Uterus (tissue), 3 donors: ENCODE measurements at regions not wholly inside any gene's neighbourhood (a gene's known extent, or its start where the extent isn't known, plus 50 kb on each side); places are given as distances from the start of the nearest gene placed in this dataset.

Experiments used
- DNase-seq, 2 donors: peaks; one replicate each; pipeline ENCODE4 v3.0.0-alpha.2; 2019 to 2020
- H3K27ac ChIP-seq, 2 donors: fragments of 200-600 bp; sonication (generic); 1 replicate in 1 of 2; 2 replicates in 1 of 2; pipeline ENCODE4 v1.5.1; 2016 to 2018
- H3K27me3 ChIP-seq, 2 donors: fragments of 200-600 bp; sonication (generic); one replicate each; pipeline ENCODE4 v1.5.1; 2018 to 2019; ENCODE audit warnings: control low read depth in 1 of 2
- H3K36me3 ChIP-seq, 2 donors: fragments of 200-600 bp; sonication (generic); one replicate each; pipeline ENCODE4 v1.5.1; 2019; ENCODE audit warnings: control low read depth in 1 of 2
- H3K4me1 ChIP-seq, 2 donors: fragments of 200-600 bp; sonication (generic); one replicate each; pipeline ENCODE4 v1.5.1; 2018 to 2019; ENCODE audit warnings: control low read depth in 1 of 2
- H3K4me3 ChIP-seq, 2 donors: fragments of 200-600 bp; sonication (generic); 1 replicate in 1 of 2; 2 replicates in 1 of 2; pipeline ENCODE4 v1.5.1; 2018 to 2019; ENCODE audit warnings: mild to moderate bottlenecking in 1 of 2
- H3K9me3 ChIP-seq, 2 donors: fragments of 200-600 bp; sonication (generic); one replicate each; pipeline ENCODE4 v1.5.1; 2019; ENCODE audit warnings: control low read depth in 1 of 2
- POLR2A ChIP-seq, 2 donors: fragments of 450-650 bp; IDR thresholded peaks; one replicate each; pipeline ENCODE4 v1.6.1; 2016; ENCODE audit warnings: antibody characterized with exemption in 2 of 2, mild to moderate bottlenecking in 1 of 2, moderate library complexity in 1 of 2
- intact Hi-C: fragments of 100-400 bp; cut with DNase I; formaldehyde crosslinking; loops from one replicate; pipeline ENCODE4 v1.15.1; 2023; ENCODE audit warnings: low total_unique reads
- TF ChIP-seq, protein P1 (sequence below), 4 experiments: fragments of 200-600 bp in 2 of 4; fragments of 450-650 bp in 2 of 4; sonication (generic) in 2 of 4; IDR thresholded peaks; one replicate each; pipeline ENCODE4 v1.5.1; 2016 to 2019; ENCODE audit warnings: antibody characterized with exemption in 4 of 4, mild to moderate bottlenecking in 2 of 4, moderate library complexity in 1 of 4
- donor health status: DM: yes; HTN: yes; CAD: no.

DNA sequence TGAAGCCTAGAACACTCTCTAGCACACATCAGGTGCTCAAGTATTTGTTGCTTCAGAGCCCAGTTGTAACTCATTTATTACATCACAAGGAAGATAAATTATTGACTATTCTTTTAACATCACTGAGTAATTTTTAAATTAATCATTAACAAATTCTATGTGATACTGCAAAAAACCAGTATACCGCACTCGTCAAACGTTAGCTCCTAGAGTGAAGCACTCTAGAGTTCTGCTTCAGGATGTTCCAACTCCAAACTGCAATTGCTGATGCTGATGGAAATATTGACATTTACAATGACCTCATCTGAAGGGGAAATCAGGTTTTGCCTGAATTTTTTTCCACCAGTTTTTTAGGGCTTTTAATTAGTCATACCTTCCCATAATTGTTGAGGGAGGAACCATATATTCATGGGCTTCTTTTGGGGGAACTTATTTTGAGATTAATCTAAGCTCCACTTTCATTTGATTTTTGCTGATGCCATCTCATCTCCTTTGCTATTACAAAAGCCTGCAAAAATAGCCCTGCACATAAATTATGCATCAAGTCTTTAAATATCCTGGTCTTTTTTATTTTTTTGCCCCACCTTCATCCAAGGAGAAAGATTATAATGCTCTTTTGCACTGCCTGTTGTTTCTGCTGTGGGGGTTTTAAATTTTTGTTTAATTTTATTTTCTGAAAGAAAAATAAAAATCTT, 123.0 kb upstream of the STAC start:
- H3K4me3 ChIP-seq: no peak overlapping the region
- no peaks in the 10 kb centered on the region for H3K9me3 ChIP-seq
- DNase-seq: no peak
- H3K4me1 ChIP-seq: no peaks in the 10 kb centered on the region
- no peaks in the 10 kb centered on the region for H3K36me3 ChIP-seq
- TF ChIP-seq POLR2A (IDR thresholded peaks at IDR 0.05): no peak
- TF ChIP-seq, protein P1, sequence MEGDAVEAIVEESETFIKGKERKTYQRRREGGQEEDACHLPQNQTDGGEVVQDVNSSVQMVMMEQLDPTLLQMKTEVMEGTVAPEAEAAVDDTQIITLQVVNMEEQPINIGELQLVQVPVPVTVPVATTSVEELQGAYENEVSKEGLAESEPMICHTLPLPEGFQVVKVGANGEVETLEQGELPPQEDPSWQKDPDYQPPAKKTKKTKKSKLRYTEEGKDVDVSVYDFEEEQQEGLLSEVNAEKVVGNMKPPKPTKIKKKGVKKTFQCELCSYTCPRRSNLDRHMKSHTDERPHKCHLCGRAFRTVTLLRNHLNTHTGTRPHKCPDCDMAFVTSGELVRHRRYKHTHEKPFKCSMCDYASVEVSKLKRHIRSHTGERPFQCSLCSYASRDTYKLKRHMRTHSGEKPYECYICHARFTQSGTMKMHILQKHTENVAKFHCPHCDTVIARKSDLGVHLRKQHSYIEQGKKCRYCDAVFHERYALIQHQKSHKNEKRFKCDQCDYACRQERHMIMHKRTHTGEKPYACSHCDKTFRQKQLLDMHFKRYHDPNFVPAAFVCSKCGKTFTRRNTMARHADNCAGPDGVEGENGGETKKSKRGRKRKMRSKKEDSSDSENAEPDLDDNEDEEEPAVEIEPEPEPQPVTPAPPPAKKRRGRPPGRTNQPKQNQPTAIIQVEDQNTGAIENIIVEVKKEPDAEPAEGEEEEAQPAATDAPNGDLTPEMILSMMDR (IDR thresholded peaks at IDR 0.05): no peak
- H3K27me3 ChIP-seq: no peaks in the 10 kb centered on the region
- intact Hi-C loops: no loop called here
- H3K27ac ChIP-seq: no peak overlapping the region

DNA sequence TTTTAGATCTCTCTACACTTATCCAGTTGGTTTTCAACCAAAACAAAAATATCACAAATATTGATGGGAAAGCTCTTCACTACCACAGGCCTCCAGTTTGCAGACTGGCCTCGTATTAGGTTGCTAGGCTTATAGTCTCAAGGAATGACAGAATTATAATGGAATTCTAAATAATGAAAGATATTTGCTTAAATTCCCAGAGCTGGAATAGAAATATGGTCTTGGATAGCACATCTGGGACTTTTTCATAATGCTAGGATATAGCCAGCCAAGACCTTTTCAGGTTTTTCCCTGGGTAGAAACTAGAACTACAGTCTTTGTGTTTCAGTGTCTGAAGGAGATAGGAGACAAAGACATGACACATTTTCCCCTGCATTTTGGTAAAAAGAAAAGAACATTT, 121.9 kb upstream of the STAC start:
- no peak for TF ChIP-seq POLR2A (IDR thresholded peaks at IDR 0.05)
- TF ChIP-seq, protein P1 (IDR thresholded peaks at IDR 0.05): no peak
- H3K36me3 ChIP-seq: no peaks in the 10 kb centered on the region
- intact Hi-C loops: no loop called here
- no peaks in the 10 kb centered on the region for H3K9me3 ChIP-seq
- no peaks in the 10 kb centered on the region for H3K27me3 ChIP-seq
- no peaks in the 10 kb centered on the region for H3K4me1 ChIP-seq
- H3K4me3 ChIP-seq: no peak overlapping the region
- H3K27ac ChIP-seq: no peak overlapping the region
- DNase-seq: no peak

DNA sequence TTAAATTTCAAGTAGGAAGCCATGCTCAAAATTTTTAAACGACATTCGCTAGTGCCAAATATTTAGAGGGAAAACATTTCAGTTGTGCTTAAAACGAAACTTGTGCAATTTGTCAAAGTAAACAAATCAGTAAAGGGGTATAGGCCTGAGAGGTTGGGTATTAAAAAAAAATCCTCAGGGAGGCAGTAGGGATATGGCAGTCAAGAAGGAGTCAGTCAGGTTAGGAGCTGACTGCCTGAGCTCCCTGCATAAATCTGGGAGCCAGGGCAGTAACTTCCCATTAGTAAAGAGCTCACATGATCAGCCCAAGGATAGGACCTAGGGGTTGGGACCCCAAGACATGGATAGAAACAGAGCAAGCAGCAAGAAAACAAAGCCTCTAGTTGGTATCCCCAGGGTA, 120.7 kb upstream of the STAC start:
- no peaks in the 10 kb centered on the region for H3K36me3 ChIP-seq
- no peak for DNase-seq
- TF ChIP-seq, protein P1 (IDR thresholded peaks at IDR 0.05): no peak
- no peak for TF ChIP-seq POLR2A (IDR thresholded peaks at IDR 0.05)
- H3K27me3 ChIP-seq: no peaks in the 10 kb centered on the region
- no peaks in the 10 kb centered on the region for H3K4me1 ChIP-seq
- H3K9me3 ChIP-seq: no peaks in the 10 kb centered on the region
- H3K4me3 ChIP-seq: no peak overlapping the region
- intact Hi-C loops: no loop called here
- H3K27ac ChIP-seq: no peak overlapping the region

DNA sequence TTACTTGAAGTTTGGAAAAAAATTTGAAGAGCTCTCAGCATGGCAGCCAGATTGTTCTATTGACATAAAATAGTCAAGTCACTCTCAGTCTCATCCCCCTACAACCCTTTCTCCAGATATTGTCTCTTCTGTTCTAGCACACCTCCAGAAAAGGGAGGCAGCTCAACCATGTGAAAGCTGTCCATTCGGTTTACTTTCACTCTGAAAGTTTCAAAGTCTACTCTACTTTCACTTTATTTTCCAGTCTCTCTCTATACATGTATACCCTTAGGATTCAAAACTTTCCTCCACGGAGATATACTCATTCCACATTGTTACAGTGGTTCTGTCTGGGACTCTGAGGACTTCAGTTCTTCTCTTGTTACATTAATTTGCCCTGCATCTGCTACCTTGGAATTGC, 111.0 kb upstream of the STAC start:
- H3K27me3 ChIP-seq: no peaks in the 10 kb centered on the region
- intact Hi-C loops: no loop called here

DNA sequence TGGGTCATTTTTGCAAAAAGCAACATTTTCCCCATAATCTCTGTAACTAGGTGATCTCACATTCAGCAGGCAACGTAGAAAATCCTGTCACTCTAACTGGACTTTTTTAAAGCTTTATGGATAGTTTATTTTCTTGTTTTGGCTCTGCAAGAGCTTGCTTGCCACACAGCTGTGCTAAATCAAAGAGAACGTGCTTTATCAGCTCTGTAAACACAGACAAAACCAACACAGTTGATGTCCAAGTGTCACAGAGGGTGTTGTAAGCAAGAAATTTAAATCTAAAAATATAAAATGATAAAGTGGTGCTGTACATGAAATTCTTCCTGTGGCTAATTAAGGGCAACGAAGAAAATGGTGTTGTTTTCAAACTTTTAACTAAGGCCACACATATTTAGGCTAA, 97.5 kb upstream of the STAC start:
- no peaks in the 10 kb centered on the region for H3K27me3 ChIP-seq
- intact Hi-C loops: no loop called here
- no peak overlapping the region for H3K4me3 ChIP-seq
- H3K36me3 ChIP-seq: no peaks in the 10 kb centered on the region
- no peaks in the 10 kb centered on the region for H3K9me3 ChIP-seq
- TF ChIP-seq POLR2A (IDR thresholded peaks at IDR 0.05): no peak
- TF ChIP-seq, protein P1 (IDR thresholded peaks at IDR 0.05): no peak
- DNase-seq: no peak
- H3K27ac ChIP-seq: no peak overlapping the region
- H3K4me1 ChIP-seq: no peaks in the 10 kb centered on the region

More for the DNA sequence above, 111.0 kb upstream of the STAC start:
- Histone ChIP-seq H3K4me3 (no peak overlapping the region), H3K9me3 (no peaks in the 10 kb centered on the region), H3K27ac (no peak overlapping the region), H3K4me1 (no peaks in the 10 kb centered on the region), H3K36me3 (no peaks in the 10 kb centered on the region)
- DNase-seq: no peak
- TF ChIP-seq, protein P1 (IDR thresholded peaks at IDR 0.05): no peak
- no peak for TF ChIP-seq POLR2A (IDR thresholded peaks at IDR 0.05)
